Left lung (tissue), 4 donors: ENCODE measurements at regions not wholly inside any gene's neighbourhood (a gene's known extent, or its start where the extent isn't known, plus 50 kb on each side); places are given as distances from the start of the nearest gene placed in this dataset.
"Not testable (repeated sequence)": the region's sequence is repeated elsewhere in the genome, so short reads cannot be mapped to it uniquely, and the experiment has no call there.

Source experiments
- ATAC-seq: fragments of 200-7000 bp; cut with Tn5 transposase; one replicate; pipeline ENCODE4 v1.9.1; 2020; ENCODE audit warnings: moderate library complexity
- DNase-seq, 4 donors: peaks; one replicate each; pipeline ENCODE4 v3.0.0-alpha.2; 2013 to 2020
- H3K27ac ChIP-seq, 2 donors: fragments of 200-600 bp; sonication (generic) in 1 of 2; one replicate each; pipeline versions ENCODE4 v1.5.0 to v1.8.0; 2020 to 2021
- H3K27me3 ChIP-seq, 2 donors: fragments of 200-600 bp; sonication (generic) in 1 of 2; one replicate each; pipeline versions ENCODE4 v1.5.0 to v1.8.0; 2020 to 2021
- H3K36me3 ChIP-seq, 2 donors: fragments of 200-600 bp; sonication (generic) in 1 of 2; one replicate each; pipeline versions ENCODE4 v1.5.0 to v1.8.0; 2020 to 2021
- H3K4me1 ChIP-seq, 2 donors: fragments of 200-600 bp; one replicate each; pipeline ENCODE4 v1.8.0; 2021
- H3K4me3 ChIP-seq, 2 donors: fragments of 200-600 bp; sonication (generic) in 1 of 2; one replicate each; pipeline versions ENCODE4 v1.5.0 to v1.8.0; 2020 to 2021; ENCODE audit warnings: mild to moderate bottlenecking in 1 of 2
- H3K9me3 ChIP-seq, 2 donors: fragments of 200-600 bp; sonication (generic) in 1 of 2; one replicate each; pipeline versions ENCODE4 v1.5.0 to v1.8.0; 2020 to 2021
- intact Hi-C, 2 donors: fragments of 100-400 bp; cut with DNase I; formaldehyde crosslinking; loops; one replicate each; pipeline versions ENCODE4 v1.11.2 to v1.14.2; 2022
- TF ChIP-seq, protein P1 (sequence below), 2 donors: fragments of 200-600 bp; sonication (generic) in 1 of 2; IDR thresholded peaks; one replicate each; pipeline versions ENCODE4 v1.5.0 to v1.8.0; 2021; ENCODE audit warnings: antibody characterized with exemption in 2 of 2
- donor health status: DM: no; HTN: yes; CAD: no.
- donor health status: DM: no; HTN: no; CAD: no.

- intact Hi-C loops: no loop called here
- H3K4me3 ChIP-seq: no peak overlapping the region
- no peaks in the 10 kb centered on the region for H3K27me3 ChIP-seq
- no peaks in the 10 kb centered on the region for H3K4me1 ChIP-seq
- no peak overlapping the region for H3K27ac ChIP-seq
- DNase-seq: no peak
- TF ChIP-seq, protein P1, sequence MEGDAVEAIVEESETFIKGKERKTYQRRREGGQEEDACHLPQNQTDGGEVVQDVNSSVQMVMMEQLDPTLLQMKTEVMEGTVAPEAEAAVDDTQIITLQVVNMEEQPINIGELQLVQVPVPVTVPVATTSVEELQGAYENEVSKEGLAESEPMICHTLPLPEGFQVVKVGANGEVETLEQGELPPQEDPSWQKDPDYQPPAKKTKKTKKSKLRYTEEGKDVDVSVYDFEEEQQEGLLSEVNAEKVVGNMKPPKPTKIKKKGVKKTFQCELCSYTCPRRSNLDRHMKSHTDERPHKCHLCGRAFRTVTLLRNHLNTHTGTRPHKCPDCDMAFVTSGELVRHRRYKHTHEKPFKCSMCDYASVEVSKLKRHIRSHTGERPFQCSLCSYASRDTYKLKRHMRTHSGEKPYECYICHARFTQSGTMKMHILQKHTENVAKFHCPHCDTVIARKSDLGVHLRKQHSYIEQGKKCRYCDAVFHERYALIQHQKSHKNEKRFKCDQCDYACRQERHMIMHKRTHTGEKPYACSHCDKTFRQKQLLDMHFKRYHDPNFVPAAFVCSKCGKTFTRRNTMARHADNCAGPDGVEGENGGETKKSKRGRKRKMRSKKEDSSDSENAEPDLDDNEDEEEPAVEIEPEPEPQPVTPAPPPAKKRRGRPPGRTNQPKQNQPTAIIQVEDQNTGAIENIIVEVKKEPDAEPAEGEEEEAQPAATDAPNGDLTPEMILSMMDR (IDR thresholded peaks at IDR 0.05): no peak
- ATAC-seq: no peak
- H3K36me3 ChIP-seq: no peaks in the 10 kb centered on the region
- peaks cover 0 to 14% of the 10 kb centered on the region in 2 donors for H3K9me3 ChIP-seq
Observed at GRCh38 chr9:106032978-106033377, 338.6 kb downstream of the TMEM38B start.

- H3K4me3 ChIP-seq: no peak overlapping the region
- no peaks in the 10 kb centered on the region for H3K4me1 ChIP-seq
- no peak overlapping the region for H3K27ac ChIP-seq
- ATAC-seq (no peak), DNase-seq (no peak)
- H3K27me3 ChIP-seq: no peaks in the 10 kb centered on the region
- intact Hi-C loops: no loop called here
- TF ChIP-seq, protein P1 (IDR thresholded peaks at IDR 0.05): no peak
- peaks cover 0 to 3% of the 10 kb centered on the region in 2 donors for H3K9me3 ChIP-seq
- H3K36me3 ChIP-seq: no peaks in the 10 kb centered on the region
Observed at GRCh38 chr9:106035806-106036205, 341.5 kb downstream of the TMEM38B start.

GRCh38 chr9:106038266-106039001 lies 344.1 kb downstream of the TMEM38B start:
- Histone ChIP-seq H3K36me3 (no peaks in the 10 kb centered on the region), H3K9me3 (peaks cover 0 to 1% of the 10 kb centered on the region in 2 donors), H3K4me1 (no peaks in the 10 kb centered on the region), H3K4me3 (no peak overlapping the region), H3K27me3 (no peaks in the 10 kb centered on the region), H3K27ac (no peak overlapping the region)
- intact Hi-C loops: no loop called here
- TF ChIP-seq, protein P1 (IDR thresholded peaks at IDR 0.05): no peak
- ATAC-seq (no peak), DNase-seq (no peak)

DNA sequence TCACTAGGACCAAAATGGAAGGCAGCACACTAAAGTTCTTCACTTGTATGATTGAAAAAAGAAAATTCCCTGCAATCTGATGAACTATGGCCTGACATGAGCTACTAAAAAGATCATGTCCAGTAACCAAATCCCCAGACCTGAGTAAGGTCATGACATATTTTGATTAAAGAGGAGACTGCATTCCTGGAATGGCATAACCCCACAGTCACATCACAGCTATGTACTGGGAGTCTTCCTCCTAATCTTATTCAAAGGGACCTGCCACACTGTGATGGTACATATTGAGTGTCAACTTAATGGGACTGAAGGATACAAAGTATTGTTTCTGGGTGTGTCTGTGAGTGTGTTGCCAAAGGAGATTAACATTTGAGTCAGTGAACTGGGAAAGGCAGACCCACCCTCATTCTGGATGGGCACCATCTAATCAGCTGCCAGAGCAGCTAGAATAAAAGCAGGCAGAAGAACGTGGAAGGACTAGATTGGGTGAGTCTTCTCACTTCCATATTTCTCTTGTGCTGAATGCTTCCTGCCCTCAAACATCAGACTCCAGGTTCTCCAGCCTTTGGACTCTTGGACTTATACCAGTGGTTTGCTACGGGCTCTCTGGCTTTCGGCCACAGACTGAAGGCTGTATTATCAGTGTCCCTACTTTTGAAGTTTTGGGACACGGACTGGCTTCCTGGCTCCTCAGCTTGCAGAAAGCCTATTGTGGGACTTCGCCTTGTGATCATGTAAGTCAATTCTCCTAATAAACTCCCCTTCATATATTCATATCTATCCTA lies 345.0 kb downstream of the TMEM38B start:
- H3K36me3 ChIP-seq: no peaks in the 10 kb centered on the region
- no peak for ATAC-seq
- no peak overlapping the region for H3K27ac ChIP-seq
- no peaks in the 10 kb centered on the region for H3K4me1 ChIP-seq
- TF ChIP-seq, protein P1 (IDR thresholded peaks at IDR 0.05): no peak
- intact Hi-C loops: no loop called here
- H3K9me3 ChIP-seq: peaks cover 0 to 1% of the 10 kb centered on the region in 2 donors
- no peak for DNase-seq
- H3K4me3 ChIP-seq: no peak overlapping the region
- no peaks in the 10 kb centered on the region for H3K27me3 ChIP-seq

- intact Hi-C loops, H3K27ac ChIP-seq, ATAC-seq, H3K4me1 ChIP-seq, H3K9me3 ChIP-seq, DNase-seq, H3K4me3 ChIP-seq, H3K27me3 ChIP-seq, H3K36me3 ChIP-seq: not testable (repeated sequence)
Observed at GRCh38 chr9:106041920-106042319, 347.6 kb downstream of the TMEM38B start.
